NB4 (cell line): ENCODE measurements at regions not wholly inside any gene's neighbourhood (a gene's known extent, or its start where the extent isn't known, plus 50 kb on each side); places are given as distances from the start of the nearest gene placed in this dataset.

ENCODE experiments used
- DNase-seq: peaks from one replicate; pipeline ENCODE4 v3.0.0; 2010; ENCODE audit warnings: low read depth
- H3K4me3 ChIP-seq: one replicate; pipeline ENCODE4 v1.5.1; 2011; ENCODE audit warnings: mild to moderate bottlenecking, low read depth, low read length, moderate library complexity
- MYC ChIP-seq: IDR thresholded peaks from 2 replicates; pipeline ENCODE4 v1.6.1; 2011; ENCODE audit warnings: low read depth, low read length
- POLR2A ChIP-seq: IDR thresholded peaks from 2 replicates; pipeline ENCODE4 v1.6.1; 2011; ENCODE audit warnings: mild to moderate bottlenecking; ENCODE audit not compliant: insufficient read length; ENCODE audit errors: extremely low read depth
- TF ChIP-seq, protein P1 (sequence below): IDR thresholded peaks from one replicate; pipeline ENCODE4 v1.5.1; 2012; ENCODE audit warnings: low read depth, low read length
- TF ChIP-seq, protein P2 (sequence below): IDR thresholded peaks from 2 replicates; pipeline ENCODE4 v1.6.1; 2011; ENCODE audit warnings: low read depth, low read length

DNA sequence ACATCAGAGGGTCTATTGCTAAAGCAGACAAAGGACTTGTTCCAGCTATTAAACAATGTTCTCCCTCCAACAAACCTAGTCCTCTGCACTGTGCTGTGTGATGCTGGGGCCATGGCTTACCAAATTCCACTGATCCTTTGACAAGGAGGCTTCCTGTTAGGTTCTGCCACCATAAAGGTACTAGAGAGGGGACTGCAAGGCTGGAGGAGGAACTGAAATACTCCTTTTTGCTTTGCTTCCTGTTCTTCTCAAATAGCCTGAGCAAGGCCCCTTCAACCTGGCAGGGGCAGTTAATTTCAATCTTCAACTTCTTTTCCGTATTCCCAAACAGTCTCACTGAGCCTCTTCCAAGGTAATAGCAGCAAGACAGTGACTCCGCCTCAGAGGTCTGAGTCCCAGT is 286.4 kb upstream of the IRAK1BP1 start:
- H3K4me3 ChIP-seq = no peak overlapping the region
- TF ChIP-seq MYC (no peak), POLR2A (no peak)
- TF ChIP-seq, protein P1, sequence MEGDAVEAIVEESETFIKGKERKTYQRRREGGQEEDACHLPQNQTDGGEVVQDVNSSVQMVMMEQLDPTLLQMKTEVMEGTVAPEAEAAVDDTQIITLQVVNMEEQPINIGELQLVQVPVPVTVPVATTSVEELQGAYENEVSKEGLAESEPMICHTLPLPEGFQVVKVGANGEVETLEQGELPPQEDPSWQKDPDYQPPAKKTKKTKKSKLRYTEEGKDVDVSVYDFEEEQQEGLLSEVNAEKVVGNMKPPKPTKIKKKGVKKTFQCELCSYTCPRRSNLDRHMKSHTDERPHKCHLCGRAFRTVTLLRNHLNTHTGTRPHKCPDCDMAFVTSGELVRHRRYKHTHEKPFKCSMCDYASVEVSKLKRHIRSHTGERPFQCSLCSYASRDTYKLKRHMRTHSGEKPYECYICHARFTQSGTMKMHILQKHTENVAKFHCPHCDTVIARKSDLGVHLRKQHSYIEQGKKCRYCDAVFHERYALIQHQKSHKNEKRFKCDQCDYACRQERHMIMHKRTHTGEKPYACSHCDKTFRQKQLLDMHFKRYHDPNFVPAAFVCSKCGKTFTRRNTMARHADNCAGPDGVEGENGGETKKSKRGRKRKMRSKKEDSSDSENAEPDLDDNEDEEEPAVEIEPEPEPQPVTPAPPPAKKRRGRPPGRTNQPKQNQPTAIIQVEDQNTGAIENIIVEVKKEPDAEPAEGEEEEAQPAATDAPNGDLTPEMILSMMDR = no peak
- TF ChIP-seq, protein P2, sequence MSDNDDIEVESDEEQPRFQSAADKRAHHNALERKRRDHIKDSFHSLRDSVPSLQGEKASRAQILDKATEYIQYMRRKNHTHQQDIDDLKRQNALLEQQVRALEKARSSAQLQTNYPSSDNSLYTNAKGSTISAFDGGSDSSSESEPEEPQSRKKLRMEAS = no peak
- no peak for DNase-seq

DNA sequence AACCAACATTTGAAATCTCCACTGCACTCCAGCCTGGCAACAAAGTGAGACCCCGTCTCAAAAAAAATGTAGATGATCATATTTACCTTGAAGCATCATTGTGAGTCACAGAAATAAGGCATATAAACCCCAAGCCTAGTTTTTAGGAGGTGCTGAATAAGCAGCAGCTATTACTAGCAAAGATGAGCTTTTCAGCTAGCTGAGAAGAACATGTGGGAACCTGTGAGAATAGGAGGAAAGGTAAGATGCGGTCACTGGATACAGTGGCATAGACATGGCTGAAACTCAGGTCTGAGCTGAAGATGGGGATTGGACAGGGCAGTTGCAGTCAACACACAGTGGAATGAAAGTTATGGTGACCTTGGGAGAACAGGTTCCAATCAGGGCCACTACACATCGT is 284.3 kb upstream of the IRAK1BP1 start:
- no peak for DNase-seq
- no peak overlapping the region for H3K4me3 ChIP-seq
- TF ChIP-seq, protein P1 = no peak
- TF ChIP-seq, protein P2 = no peak
- TF ChIP-seq MYC = no peak
- no peak for TF ChIP-seq POLR2A

DNA sequence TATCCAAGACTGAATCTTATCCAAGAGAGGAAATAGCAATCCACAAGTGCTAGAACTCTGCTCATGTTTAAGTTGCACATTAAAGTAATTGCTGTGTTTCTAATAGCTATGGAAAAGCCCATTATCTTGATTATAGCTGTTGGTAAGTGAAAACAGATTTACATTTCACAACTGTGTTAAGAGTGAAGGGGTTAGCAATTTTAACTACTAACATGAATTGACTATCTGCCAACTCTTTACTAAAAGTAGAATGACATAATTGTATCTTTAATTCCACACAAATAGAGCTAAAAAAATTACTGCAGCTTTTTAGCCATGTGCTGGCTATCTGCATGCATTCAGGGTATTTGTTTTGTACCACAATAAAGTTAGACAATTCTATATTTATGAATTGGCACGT is 277.9 kb upstream of the IRAK1BP1 start:
- no peak for DNase-seq
- TF ChIP-seq POLR2A (no peak), MYC (no peak)
- TF ChIP-seq, protein P1 = no peak
- TF ChIP-seq, protein P2 = no peak
- no peak overlapping the region for H3K4me3 ChIP-seq

DNA sequence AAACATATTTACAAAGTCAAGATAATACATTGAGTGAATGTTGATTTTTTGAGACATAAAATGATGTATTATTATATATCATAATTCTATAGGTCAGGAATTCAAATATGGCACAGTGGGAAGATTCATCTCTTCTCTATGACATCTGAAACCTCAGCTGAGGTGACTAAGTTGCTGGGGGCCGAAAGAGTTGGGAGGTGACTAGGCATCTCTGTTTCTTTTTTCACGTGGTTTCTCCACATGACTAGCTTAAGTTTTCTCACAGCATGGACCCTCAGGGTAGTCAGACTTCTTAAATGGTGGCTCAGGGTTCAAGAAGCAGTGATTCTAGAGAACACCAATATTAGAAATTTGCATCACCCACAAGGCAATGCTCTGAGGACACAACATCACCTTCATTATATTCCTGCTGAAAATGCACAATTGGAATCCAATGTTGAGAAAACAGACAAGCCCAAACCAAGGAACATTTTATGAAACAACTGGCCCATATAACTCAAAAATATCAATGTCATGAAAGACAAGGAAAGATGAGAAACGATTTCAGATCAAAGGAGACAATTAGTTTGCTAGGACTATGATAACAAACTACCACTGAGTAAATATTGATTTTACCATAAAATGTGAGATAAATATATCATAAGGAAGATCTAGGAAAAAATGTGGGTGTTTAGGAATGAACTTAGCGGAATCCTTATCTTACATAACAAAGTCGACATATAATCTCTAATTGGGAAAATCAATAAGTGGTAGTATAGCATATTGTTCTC is 273.3 kb upstream of the IRAK1BP1 start:
- H3K4me3 ChIP-seq = no peak overlapping the region
- DNase-seq = no peak
- TF ChIP-seq POLR2A (no peak), MYC (no peak)
- TF ChIP-seq, protein P1 = no peak
- TF ChIP-seq, protein P2 = no peak

DNA sequence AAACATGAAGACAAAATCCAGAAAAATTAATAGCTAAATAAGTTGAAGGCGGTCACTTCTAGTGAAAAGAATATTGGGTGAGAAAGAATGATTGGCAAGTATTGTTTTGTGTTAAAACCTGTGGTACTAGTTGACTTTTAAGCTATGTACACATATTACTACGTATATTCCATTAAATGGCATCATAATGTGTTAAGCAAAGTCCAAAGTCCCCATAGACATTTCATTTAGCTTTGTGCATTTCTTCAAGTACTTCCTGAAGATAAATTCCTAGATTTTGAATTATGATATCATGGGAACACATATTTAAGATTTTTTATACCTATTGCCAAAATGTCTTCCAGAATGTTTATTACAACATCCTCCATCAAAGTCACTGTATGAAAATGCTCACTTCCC is 272.7 kb upstream of the IRAK1BP1 start:
- no peak for DNase-seq
- TF ChIP-seq POLR2A (no peak), MYC (no peak)
- TF ChIP-seq, protein P2 = no peak
- TF ChIP-seq, protein P1 = no peak
- no peak overlapping the region for H3K4me3 ChIP-seq

DNA sequence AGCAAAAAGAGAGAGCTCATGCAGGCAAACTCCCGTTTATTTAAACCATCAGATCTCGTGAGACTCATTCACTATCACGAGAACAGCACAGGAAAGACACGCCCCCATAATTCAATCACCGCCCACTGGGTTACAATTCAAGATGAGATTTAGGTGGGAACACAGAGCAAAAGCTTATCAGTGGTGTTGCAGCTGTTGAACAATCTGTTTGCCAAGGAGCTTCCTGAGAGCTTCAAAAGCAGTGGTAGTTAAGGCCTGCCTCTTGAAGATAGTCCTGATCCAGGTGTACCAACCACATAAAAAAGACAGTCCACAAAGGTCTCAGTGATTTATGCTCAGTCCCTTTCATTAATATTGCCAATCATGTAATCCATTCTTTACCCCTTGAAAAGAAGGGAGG is 269.4 kb upstream of the IRAK1BP1 start:
- DNase-seq = no peak
- TF ChIP-seq MYC = no peak
- no peak for TF ChIP-seq POLR2A
- TF ChIP-seq, protein P2 = no peak
- TF ChIP-seq, protein P1 = no peak
- H3K4me3 ChIP-seq = no peak overlapping the region
